EL (cell line): ENCODE measurements at regions not wholly inside any gene's neighbourhood (a gene's known extent, or its start where the extent isn't known, plus 50 kb on each side); places are given as distances from the start of the nearest gene placed in this dataset.
A peak's percentile ranks its signal among the peaks of the same experiment; 100 is the strongest.
"Not testable (repeated sequence)": the region's sequence is repeated elsewhere in the genome, so short reads cannot be mapped to it uniquely, and the experiment has no call there.

Experiments used
- DNase-seq: peaks from one replicate; pipeline ENCODE4 v3.0.0-alpha.2; 2016

GRCh38 chr22:41023299-41023623 lies 69.1 kb upstream of the EP300 start:
- DNase-seq = no peak

- peak; percentile 93 for DNase-seq
Measured at GRCh38 chr22:41028841-41029240, 63.6 kb upstream of the EP300 start.

DNA sequence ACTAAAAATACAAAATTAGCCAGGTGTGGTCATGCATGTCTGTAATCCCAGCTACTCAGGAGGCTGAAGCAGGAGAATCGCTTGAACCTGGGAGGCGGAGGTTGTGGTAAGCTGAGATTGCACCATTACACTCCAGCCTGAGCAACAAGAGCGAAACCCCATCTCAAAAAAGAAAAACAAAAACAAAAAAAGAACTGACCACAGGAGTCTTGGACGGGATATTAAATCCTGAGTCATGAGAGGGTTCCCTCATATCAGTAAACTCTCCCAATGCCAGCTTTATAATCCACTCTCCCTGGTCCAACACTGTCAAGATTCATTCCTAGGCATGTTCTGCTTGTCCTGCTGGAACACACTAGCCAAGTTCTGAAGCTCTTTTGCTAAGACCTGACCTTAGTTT lies 61.5 kb upstream of the EP300 start:
- peak; percentile 55 for DNase-seq

DNA sequence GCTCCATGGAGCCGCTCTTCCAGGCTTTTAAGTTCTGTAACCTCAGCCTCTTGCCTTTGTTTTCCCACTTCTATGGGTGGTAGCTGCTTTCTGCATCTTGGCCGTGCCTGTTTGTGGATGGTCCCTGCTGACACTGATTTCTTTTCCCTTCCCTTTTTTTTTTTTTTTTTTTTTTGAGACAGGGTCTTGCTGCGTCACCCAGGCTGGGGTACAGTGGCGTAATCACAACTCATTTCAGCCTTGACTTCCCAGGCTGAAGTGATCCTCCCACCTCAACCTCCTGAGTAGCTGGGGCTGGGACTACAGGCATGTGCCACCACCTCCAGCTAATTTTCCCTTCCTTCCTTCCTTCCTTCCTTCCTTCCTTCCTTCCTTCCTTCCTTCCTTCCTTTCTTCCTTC lies 57.7 kb upstream of the EP300 start:
- DNase-seq = no peak

- no peak for DNase-seq
Measured at GRCh38 chr22:41036924-41037323, 55.5 kb upstream of the EP300 start.

GRCh38 chr22:41038732-41039131 lies 53.7 kb upstream of the EP300 start:
- DNase-seq = no peak

DNA sequence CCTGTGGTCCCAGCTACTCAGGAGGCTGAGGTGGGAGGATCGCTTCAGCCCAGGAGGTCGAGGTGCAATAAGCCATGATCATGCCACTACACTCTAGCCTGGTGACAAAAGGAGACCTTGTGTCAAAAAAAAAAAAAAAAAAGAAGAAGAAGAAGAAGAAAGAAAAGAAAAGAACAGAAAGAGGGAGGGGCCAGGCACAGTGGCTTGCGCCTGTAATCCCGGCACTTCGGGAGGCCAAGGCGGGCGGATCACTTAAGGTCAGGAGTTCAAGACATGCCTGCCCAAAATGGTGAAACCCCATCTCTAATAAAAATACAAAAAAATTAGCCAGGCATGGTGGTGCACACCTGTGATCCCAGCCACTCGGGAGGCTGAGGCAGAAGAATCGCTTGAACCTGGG lies 52.8 kb upstream of the EP300 start:
- not testable (repeated sequence) for DNase-seq

- DNase-seq = no peak
Measured at GRCh38 chr22:41040483-41040882, 51.9 kb upstream of the EP300 start.

DNA sequence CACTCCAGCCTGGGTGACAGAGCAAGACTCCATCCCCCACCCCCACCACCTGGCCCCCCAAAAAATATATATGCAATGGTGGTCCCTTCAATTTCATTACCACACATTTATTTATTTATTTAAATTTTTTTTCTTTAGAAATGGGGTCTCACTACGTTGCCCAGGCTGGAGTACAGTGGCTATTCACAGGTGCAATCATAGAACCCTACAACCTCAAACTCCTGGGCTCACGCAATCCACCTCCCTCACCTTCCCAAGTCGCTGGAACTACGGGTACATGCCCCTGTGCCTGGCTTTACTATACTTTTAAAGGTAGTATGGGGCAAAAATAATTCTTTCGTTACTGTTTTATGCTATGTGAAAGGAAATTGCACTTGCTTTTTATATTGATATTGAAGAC lies 50.9 kb upstream of the EP300 start:
- DNase-seq = no peak
